Ramos (cell line): ENCODE measurements at regions not wholly inside any gene's neighbourhood (a gene's known extent, or its start where the extent isn't known, plus 50 kb on each side); places are given as distances from the start of the nearest gene placed in this dataset.

Experiments
- in situ Hi-C: fragments of 300-500 bp; cut with MboI; formaldehyde crosslinking; loops from one replicate; pipeline ENCODE4 v1.14.3; 2022; ENCODE audit warnings: low sequenced_read_pairs; ENCODE audit not compliant: unreplicated experiment

GRCh38 chr4:24637173-24637572 is 52.8 kb upstream of the DHX15 start:
- in situ Hi-C loops: no loop called here

GRCh38 chr4:24638396-24638875 is 54.1 kb upstream of the DHX15 start:
- in situ Hi-C loops: no loop called here

- in situ Hi-C loops: no loop called here
These were observed 55.4 kb upstream of the DHX15 start for GRCh38 chr4:24639714-24640113.

GRCh38 chr4:24640366-24640765 is 56.0 kb upstream of the DHX15 start:
- in situ Hi-C loops: no loop called here

GRCh38 chr4:24642981-24643547 is 58.7 kb upstream of the DHX15 start:
- in situ Hi-C loops: no loop called here

GRCh38 chr4:24643774-24644520 is 59.6 kb upstream of the DHX15 start:
- in situ Hi-C loops: no loop called here

- in situ Hi-C loops: no loop called here
These were observed 60.8 kb upstream of the DHX15 start for GRCh38 chr4:24644983-24645764.

GRCh38 chr4:24645765-24646550 is 61.6 kb upstream of the DHX15 start:
- in situ Hi-C loops: no loop called here

- in situ Hi-C loops: no loop called here
These were observed 62.6 kb upstream of the DHX15 start for GRCh38 chr4:24646798-24647460.

GRCh38 chr4:24650849-24651640 is 66.7 kb upstream of the DHX15 start:
- in situ Hi-C loops: no loop called here

GRCh38 chr4:24655326-24655725 is 71.0 kb upstream of the DHX15 start:
- in situ Hi-C loops: no loop called here

- in situ Hi-C loops: no loop called here
These were observed 71.6 kb upstream of the DHX15 start for GRCh38 chr4:24655971-24656370.

GRCh38 chr4:24656906-24657305 is 72.6 kb upstream of the DHX15 start:
- in situ Hi-C loops: no loop called here

- in situ Hi-C loops: no loop called here
These were observed 73.6 kb upstream of the DHX15 start for GRCh38 chr4:24657768-24658617.

GRCh38 chr4:24659241-24659961 is 75.0 kb upstream of the DHX15 start:
- in situ Hi-C loops: no loop called here

- in situ Hi-C loops: no loop called here
These were observed 77.7 kb upstream of the DHX15 start for GRCh38 chr4:24662056-24662455.

GRCh38 chr4:24662542-24662941 is 78.2 kb upstream of the DHX15 start:
- in situ Hi-C loops: no loop called here

GRCh38 chr4:24664956-24665355 is 80.6 kb upstream of the DHX15 start:
- in situ Hi-C loops: no loop called here
